K562 (cell line): ENCODE measurements at regions not wholly inside any gene's neighbourhood (a gene's known extent, or its start where the extent isn't known, plus 50 kb on each side); places are given as distances from the start of the nearest gene placed in this dataset.

ENCODE experiments used
- ATAC-seq: fragments of 200-7000 bp; cut with Tn5 transposase; 3 replicates; pipeline ENCODE4 v1.9.1; 2020; ENCODE audit warnings: moderate library complexity
- BruUV-seq: library from RNA; stranded (reverse); fragments of 400-500 nt; replicated peaks from 2 replicates; lab custom pipeline; 2021; lab: Mats Ljungman, UMichigan
- CTCF ChIA-PET: fragments of 300-600 bp; formaldehyde crosslinking; extraction: SDS; loops from one replicate; lab custom pipeline; 2021; ENCODE audit warnings: low intra/inter-chr PET ratio; lab: Yijun Ruan, JAX
- POLR2A ChIA-PET: fragments of 300-600, 350-650 bp; sonication (Branson Sonifier 250); formaldehyde crosslinking; extraction: SDS; loops from one replicate; lab custom pipeline; 2021; ENCODE audit warnings: antibody characterized with exemption, inconsistent platforms; lab: Yijun Ruan, JAX
- DNase-seq, 4 experiments: peaks; one replicate each; pipeline versions ENCODE4 v3.0.0 to v3.0.0-alpha.2; 2011 to 2018; ENCODE audit warnings: low spot score in 3 of 4, mixed read lengths in 3 of 4; ENCODE audit errors: extremely low read depth in 1 of 4
- FAIRE-seq: peaks from 2 replicates; lab custom pipeline; 2011; peaks lifted over from hg19 to GRCh38; lab: Jason Lieb, UNC
- H2AFZ ChIP-seq: 2 replicates; pipeline ENCODE4 v1.6.0; 2011; ENCODE audit warnings: low read depth, low read length, control low read depth, inconsistent platforms
- H3K27ac ChIP-seq: fragments of 200-600 bp; 3 replicates; pipeline ENCODE4 v1.8.0; 2011; ENCODE audit warnings: low read depth, mild to moderate bottlenecking, control low read depth, inconsistent platforms, low read length, moderate library complexity, mixed read lengths; ENCODE audit errors: extremely low read depth
- H3K27me3 ChIP-seq, 2 experiments: fragments of 300-600 bp in 1 of 2; 2 replicates in 1 of 2; 3 replicates in 1 of 2; pipeline versions ENCODE4 v1.6.0 to v1.8.0; 2011; ENCODE audit warnings: inconsistent platforms in 2 of 2, low read length in 2 of 2, mild to moderate bottlenecking in 1 of 2, mixed read lengths in 1 of 2, moderate library complexity in 1 of 2; ENCODE audit not compliant: control insufficient read depth in 2 of 2, insufficient read depth in 2 of 2
- H3K36me3 ChIP-seq: fragments of 300-600 bp; 3 replicates; pipeline ENCODE4 v1.8.0; 2011; ENCODE audit warnings: mild to moderate bottlenecking, low read length, inconsistent platforms; ENCODE audit not compliant: control insufficient read depth, insufficient read depth
- H3K4me1 ChIP-seq, 2 experiments: fragments of 200-600 bp in 1 of 2; replicated peaks in 1 of 2; 2 replicates in 1 of 2; 3 replicates in 1 of 2; pipeline versions ENCODE4 v1.5.1 to v1.8.0; 2011; ENCODE audit warnings: inconsistent platforms in 2 of 2, low read length in 2 of 2, mild to moderate bottlenecking in 1 of 2, mixed read lengths in 1 of 2, moderate library complexity in 1 of 2; ENCODE audit not compliant: control insufficient read depth in 2 of 2, insufficient read depth in 2 of 2
- H3K4me2 ChIP-seq: 2 replicates; pipeline ENCODE4 v1.6.1; 2011; ENCODE audit warnings: low read length, control low read depth, inconsistent platforms, mixed read lengths; ENCODE audit not compliant: insufficient read depth
- H3K4me3 ChIP-seq: fragments of 200-600 bp; sonication (generic), shearing (Covaris generic); 2 replicates; pipeline ENCODE4 v1.5.1; 2016; ENCODE audit warnings: control low read depth, inconsistent platforms
- H3K79me2 ChIP-seq: fragments of 200-600 bp; 3 replicates; pipeline ENCODE4 v1.8.0; 2011; ENCODE audit warnings: low read length, inconsistent platforms; ENCODE audit not compliant: control insufficient read depth, insufficient read depth
- H3K9ac ChIP-seq, 2 experiments: 2 replicates each; pipeline versions ENCODE4 v1.6.0 to v1.6.1; 2011; ENCODE audit warnings: low read depth in 2 of 2, low read length in 2 of 2, control low read depth in 1 of 2, inconsistent platforms in 1 of 2, mild to moderate bottlenecking in 1 of 2, mixed read lengths in 1 of 2; ENCODE audit not compliant: insufficient read depth in 1 of 2
- H3K9me1 ChIP-seq: one replicate; pipeline ENCODE4 v1.6.0; 2011; ENCODE audit warnings: inconsistent platforms, mild to moderate bottlenecking, low read length, moderate library complexity; ENCODE audit not compliant: control insufficient read depth, insufficient read depth
- H3K9me3 ChIP-seq: replicated peaks from 2 replicates; pipeline ENCODE4 v1.5.1; 2011; ENCODE audit warnings: low read depth, low read length, inconsistent platforms; ENCODE audit not compliant: control insufficient read depth, insufficient read depth
- H4K20me1 ChIP-seq: replicated peaks from 2 replicates; pipeline ENCODE4 v1.6.1; 2011; ENCODE audit warnings: low read length, inconsistent platforms, mixed read lengths; ENCODE audit not compliant: control insufficient read depth, insufficient read depth
- THRB ChIP-seq: fragments of 450-650 bp; formaldehyde crosslinking; conservative IDR thresholded peaks from 2 replicates; pipeline ENCODE4 v1.4.0; 2022; ENCODE audit warnings: mild to moderate bottlenecking, missing genetic modification characterization
- TSHZ1 ChIP-seq: fragments of 250-450 bp; sonication (Bioruptor Pico); IDR thresholded peaks from 2 replicates; pipeline ENCODE4 v1.4.0; 2020; ENCODE audit warnings: mild to moderate bottlenecking, moderate library complexity
- ZC3H4 ChIP-seq: sonication (generic); formaldehyde crosslinking; IDR thresholded peaks from 2 replicates; pipeline ENCODE4 v1.9.0; 2021; ENCODE audit warnings: missing genetic modification reagents, borderline replicate concordance
- ZNF143 ChIP-seq: sonication (generic); formaldehyde crosslinking; IDR thresholded peaks from 2 replicates; pipeline ENCODE4 v1.9.0; 2022; ENCODE audit warnings: mild to moderate bottlenecking, missing genetic modification reagents
- WGBS: fragments of 100-300 bp; shearing (Covaris generic); methylation state at CpG from one replicate; pipeline ENCODE4 v1.1.6; 2016; ENCODE audit warnings: low coverage, mixed read lengths; ENCODE audit not compliant: insufficient coverage; ENCODE audit errors: missing lambda C conversion rate; 5-methylcytosine and 5-hydroxymethylcytosine counted together
- in situ Hi-C: fragments of 300-500 bp; cut with MboI; formaldehyde crosslinking; loops from 4 replicates; pipeline ENCODE4 v1.15.0; 2018; ENCODE audit warnings: inconsistent platforms, mixed read lengths
- intact Hi-C: fragments of 100-400 bp; cut with micrococcal nuclease; formaldehyde crosslinking; loops from 2 replicates; pipeline ENCODE4 v1.14.2; 2022

GRCh38 chr9:87337335-87338087, 160.2 kb upstream of the DAPK1 start:
- POLR2A ChIA-PET = interaction anchor here (0.6 kb wide), 1 partner anchor 36 kb away, joined by 3 read pairs; no protein-coding TSS in a partner anchor
- H3K27me3 ChIP-seq = no peaks in the 10 kb centered on the region
- 14% methylated on average over 13 of the region's 14 CpGs for whole genome bisulfite sequencing
- no peak for TF ChIP-seq THRB (CRISPR knock-in tag)
- TF ChIP-seq TSHZ1 (CRISPR knock-in tag) = no peak
- TF ChIP-seq ZNF143 (CRISPR knock-in tag) = no peak
- TF ChIP-seq ZC3H4 (CRISPR knock-in tag) = no peak
- in situ Hi-C loops = loop anchor here (5.0 to 25.0 kb wide), 2 partner anchors 335 to 475 kb away; no protein-coding TSS in a partner anchor
- H3K9me3 ChIP-seq = no peaks in the 10 kb centered on the region
- no peaks in the 10 kb centered on the region for H3K9me1 ChIP-seq
- H3K27ac ChIP-seq = no peak overlapping the region
- H3K4me2 ChIP-seq = peak overlapping the region; percentile 45; the same call in 1 of the 2 replicates
- intact Hi-C loops = loop anchor here (1.0 to 5.0 kb wide), 3 partner anchors 161 to 326 kb away; no protein-coding TSS in a partner anchor
- H2AFZ ChIP-seq = 0 out of 2 replicates have a peak overlapping the region, but pooled peaks have one; percentile 19
- H4K20me1 ChIP-seq = no peaks in the 10 kb centered on the region
- no peak overlapping the region for H3K9ac ChIP-seq
- BruUV-seq = no TSS peak
- no peaks in the 10 kb centered on the region for H3K36me3 ChIP-seq
- peaks cover 0 to 2% of the 10 kb centered on the region in 2 experiments; a peak in 2 of 5 replicates for H3K4me1 ChIP-seq
- CTCF ChIA-PET = interaction anchor here (0.6 to 1.9 kb wide), 4 partner anchors 163 to 329 kb away, joined by 3 to 8 read pairs (median 3); no protein-coding TSS in a partner anchor
- H3K79me2 ChIP-seq = no peaks in the 10 kb centered on the region
- peak; percentile 52 for FAIRE-seq
- H3K4me3 ChIP-seq = no peak overlapping the region
- DNase-seq = peak in 2 of 4 experiments; percentile 8 to 17
- ATAC-seq = no peak
